ENCODE measurements at regions not wholly inside any gene's neighbourhood (a gene's known extent, or its start where the extent isn't known, plus 50 kb on each side); places are given as distances from the start of the nearest gene placed in this dataset.

DNA sequence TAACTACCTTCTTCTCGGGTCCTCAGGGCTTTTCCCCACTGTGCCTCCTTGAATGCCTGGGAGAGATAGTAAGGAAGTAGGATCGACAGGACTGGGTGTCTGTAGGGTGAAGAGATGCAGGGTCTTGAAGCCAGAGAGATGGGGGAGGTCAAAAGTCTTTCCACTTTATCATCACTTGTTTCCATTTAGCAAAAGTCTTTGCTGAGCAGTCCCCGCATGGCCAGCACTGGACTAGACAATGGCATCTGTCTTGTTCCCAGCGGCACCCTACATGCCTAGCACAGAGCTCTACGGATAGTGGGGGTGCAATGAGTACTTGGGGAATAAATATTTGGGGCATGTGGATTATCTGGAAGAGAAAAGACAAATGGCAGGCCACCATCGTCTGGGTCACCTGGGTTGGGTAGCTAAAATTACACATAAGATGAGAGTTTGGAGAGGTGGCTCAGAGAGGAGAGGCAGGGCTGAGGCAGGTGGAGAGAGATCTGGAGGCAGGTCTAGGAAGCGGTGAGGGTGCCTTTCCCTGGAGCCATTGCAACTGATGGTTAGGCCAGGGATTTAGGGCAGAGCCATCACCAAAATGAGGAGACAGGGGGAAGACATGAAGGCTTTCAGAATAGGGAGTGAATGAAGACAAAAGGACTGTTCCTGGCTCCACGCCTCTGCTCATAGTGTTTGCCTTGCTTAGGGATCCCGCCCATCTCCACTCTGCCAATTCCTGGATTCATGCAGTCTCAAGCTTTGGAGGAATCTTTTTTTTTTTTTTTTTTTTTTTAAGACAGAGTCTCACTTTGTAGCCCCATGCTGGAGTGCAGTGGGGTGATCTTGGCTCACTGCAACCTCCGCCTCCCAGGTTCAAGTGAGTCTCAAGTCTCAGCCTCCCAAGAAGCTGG lies 250.8 kb upstream of the KLF4 start:
- TF ChIP-seq, protein P1, sequence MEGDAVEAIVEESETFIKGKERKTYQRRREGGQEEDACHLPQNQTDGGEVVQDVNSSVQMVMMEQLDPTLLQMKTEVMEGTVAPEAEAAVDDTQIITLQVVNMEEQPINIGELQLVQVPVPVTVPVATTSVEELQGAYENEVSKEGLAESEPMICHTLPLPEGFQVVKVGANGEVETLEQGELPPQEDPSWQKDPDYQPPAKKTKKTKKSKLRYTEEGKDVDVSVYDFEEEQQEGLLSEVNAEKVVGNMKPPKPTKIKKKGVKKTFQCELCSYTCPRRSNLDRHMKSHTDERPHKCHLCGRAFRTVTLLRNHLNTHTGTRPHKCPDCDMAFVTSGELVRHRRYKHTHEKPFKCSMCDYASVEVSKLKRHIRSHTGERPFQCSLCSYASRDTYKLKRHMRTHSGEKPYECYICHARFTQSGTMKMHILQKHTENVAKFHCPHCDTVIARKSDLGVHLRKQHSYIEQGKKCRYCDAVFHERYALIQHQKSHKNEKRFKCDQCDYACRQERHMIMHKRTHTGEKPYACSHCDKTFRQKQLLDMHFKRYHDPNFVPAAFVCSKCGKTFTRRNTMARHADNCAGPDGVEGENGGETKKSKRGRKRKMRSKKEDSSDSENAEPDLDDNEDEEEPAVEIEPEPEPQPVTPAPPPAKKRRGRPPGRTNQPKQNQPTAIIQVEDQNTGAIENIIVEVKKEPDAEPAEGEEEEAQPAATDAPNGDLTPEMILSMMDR (IDR thresholded peaks at IDR 0.05; ENCODE audit: low read depth, low read length, missing control alignments) = no peak
- DNase-seq (ENCODE audit: low read depth) = no peak
- no peak overlapping the region for H3K4me3 ChIP-seq (ENCODE audit: low read depth, low read length)
- in situ Hi-C loops (cut with HindIII; ENCODE audit: low sequenced_read_pairs) = no loop called here

DNA sequence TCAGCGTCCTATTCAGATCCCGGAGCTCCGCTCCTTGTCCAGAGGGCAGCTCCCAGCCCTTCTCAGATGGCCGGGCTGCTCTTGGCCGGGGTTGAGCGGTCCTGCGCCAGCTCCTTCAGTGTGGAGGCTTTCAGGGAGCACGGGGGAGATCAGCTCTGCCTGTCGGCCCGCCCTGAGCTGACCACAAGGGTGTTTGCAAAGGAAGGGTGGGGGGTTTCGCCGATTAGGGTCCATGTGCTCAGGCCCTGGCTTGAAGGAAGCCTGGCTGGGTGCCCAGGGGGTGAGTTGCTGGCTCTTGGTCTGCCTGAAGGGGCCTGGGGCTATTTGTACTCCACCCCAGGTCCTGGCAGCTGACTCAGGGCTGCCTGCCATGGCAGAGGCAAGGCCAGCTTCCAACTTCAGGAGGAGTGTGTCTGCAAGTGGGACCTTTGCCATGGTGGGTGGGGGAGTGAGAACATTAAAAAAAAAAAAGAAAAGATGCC lies 250.1 kb upstream of the KLF4 start:
- TF ChIP-seq, protein P1 (IDR thresholded peaks at IDR 0.05; ENCODE audit: low read depth, low read length, missing control alignments) = no peak
- in situ Hi-C loops (cut with HindIII; ENCODE audit: low sequenced_read_pairs) = no loop called here
- no peak for DNase-seq (ENCODE audit: low read depth)
- H3K4me3 ChIP-seq (ENCODE audit: low read depth, low read length) = no peak overlapping the region

DNA sequence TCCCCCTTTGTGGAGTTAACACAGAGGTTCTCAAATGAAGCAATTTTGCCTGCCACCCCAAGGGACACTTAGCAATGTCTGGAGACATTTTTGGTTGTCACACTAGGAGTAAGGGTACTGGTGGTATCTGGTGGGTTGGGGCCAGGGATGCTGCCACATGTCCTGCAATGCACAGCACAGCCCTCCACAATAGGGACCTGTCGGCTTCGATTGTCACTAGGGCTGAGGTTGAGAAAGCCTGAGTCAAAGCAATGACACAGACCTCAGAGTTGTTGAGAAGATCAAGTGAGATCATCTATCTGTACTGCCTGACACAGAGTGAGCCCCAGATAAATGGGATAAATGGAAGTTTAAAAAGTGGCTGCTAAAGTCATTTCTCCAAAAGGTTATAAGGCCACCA lies 249.2 kb upstream of the KLF4 start:
- in situ Hi-C loops (cut with HindIII; ENCODE audit: low sequenced_read_pairs) = no loop called here
- no peak for DNase-seq (ENCODE audit: low read depth)
- no peak overlapping the region for H3K4me3 ChIP-seq (ENCODE audit: low read depth, low read length)
- TF ChIP-seq, protein P1 (IDR thresholded peaks at IDR 0.05; ENCODE audit: low read depth, low read length, missing control alignments) = no peak

DNA sequence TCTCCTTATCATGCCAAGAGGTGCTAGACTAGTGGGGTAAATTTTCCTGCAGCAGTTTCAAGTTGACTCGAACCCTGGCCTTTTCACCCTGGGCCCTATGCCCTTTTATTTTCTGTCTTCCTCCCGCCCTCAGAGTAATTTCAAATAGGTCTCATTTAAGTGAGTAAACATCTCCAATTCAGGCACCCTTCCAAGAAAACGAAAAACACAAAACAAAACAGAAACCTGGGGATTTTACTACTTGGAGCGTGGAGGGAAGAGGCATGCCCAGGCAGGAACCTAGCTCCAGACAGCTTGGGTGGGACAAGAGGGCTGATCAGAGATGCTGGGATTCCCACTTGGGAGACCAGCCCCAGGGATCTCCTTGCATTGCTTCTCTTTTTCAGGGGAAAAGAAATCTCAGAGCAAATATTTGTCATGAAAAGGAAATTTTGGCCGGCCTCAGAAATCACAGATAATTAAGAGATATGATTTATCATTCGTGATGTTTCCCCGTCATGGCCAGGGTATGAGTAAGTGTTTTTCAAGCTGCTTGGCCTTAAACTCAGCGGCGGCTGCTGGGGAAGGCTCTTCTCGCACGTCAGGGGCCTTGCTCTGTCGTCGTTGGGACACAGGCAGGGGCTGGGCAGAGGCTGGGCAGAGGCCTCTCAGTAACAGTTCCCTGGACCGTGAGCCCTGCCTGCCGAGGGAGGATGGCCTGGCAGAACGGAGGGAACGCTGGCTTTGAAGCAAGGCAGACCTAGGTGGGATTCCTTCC lies 248.6 kb upstream of the KLF4 start:
- DNase-seq (ENCODE audit: low read depth) = no peak
- no peak overlapping the region for H3K4me3 ChIP-seq (ENCODE audit: low read depth, low read length)
- TF ChIP-seq, protein P1 (IDR thresholded peaks at IDR 0.05; ENCODE audit: low read depth, low read length, missing control alignments) = no peak
- in situ Hi-C loops (cut with HindIII; ENCODE audit: low sequenced_read_pairs) = no loop called here

DNA sequence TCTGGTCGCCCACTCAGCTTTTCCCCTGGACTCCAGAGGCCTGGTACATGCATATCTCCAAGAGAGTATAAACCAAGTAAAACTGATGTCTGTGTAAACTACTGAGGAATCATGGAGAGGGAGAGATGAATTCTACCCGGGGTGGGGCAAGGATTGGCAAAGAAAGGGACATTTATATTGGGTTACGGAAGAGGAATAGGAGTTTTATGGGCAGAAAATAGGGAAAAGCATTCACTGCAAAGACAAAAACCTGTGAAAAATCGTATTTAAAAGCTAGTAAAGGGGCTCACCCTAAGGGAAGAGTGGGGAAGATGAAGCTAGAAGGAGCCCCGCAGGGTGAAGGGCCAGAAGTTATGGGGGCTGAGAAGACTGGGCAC lies 248.0 kb upstream of the KLF4 start:
- TF ChIP-seq, protein P1 (IDR thresholded peaks at IDR 0.05; ENCODE audit: low read depth, low read length, missing control alignments) = no peak
- in situ Hi-C loops (cut with HindIII; ENCODE audit: low sequenced_read_pairs) = no loop called here
- H3K4me3 ChIP-seq (ENCODE audit: low read depth, low read length) = no peak overlapping the region
- DNase-seq (ENCODE audit: low read depth) = no peak

DNA sequence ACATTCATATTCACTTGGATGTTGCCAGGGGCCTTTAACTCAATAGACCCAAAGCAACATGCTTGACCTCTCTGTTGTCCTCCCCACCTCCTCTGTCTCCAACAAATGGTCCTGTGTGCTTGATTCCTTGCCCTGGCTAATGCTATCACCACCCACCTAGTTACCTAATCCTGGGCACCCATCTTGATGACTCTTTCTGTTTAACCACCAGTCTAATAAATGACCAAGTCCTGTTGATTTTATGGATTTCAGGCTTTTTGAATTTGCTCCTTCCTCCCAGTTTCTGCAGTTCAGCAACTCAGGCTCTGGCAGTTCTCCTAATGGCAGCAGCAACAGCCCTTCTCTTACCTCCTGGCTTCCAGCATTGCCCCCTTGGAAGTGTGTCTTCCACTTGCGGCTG lies 246.3 kb upstream of the KLF4 start:
- in situ Hi-C loops (cut with HindIII; ENCODE audit: low sequenced_read_pairs) = no loop called here
- DNase-seq (ENCODE audit: low read depth) = no peak
- H3K4me3 ChIP-seq (ENCODE audit: low read depth, low read length) = no peak overlapping the region
- TF ChIP-seq, protein P1 (IDR thresholded peaks at IDR 0.05; ENCODE audit: low read depth, low read length, missing control alignments) = no peak

All from astrocyte of the cerebellum (primary cell).